ENCODE measurements at regions not wholly inside any gene's neighbourhood (a gene's known extent, or its start where the extent isn't known, plus 50 kb on each side); places are given as distances from the start of the nearest gene placed in this dataset.

DNA sequence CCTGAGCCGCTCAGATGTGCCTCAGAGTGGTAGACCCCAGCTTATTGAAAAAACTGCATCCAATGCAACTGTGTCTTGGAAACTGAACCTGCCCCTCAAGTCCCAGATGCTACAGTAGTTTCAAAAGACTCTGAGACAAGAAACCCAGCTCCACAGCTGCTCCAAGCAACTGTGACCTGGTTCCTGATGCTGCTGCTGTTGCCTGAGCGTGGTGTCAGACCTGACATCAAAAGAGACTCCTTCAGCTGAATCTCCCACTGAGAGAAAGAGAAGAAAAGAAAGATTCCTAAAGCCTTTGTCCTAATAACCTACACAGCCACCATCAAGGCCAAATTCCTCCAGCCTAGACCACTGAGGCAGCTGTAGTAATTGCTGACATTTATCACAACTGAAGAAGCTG, 630.1 kb downstream of the STIM2 start:
- no peak for DNase-seq (ENCODE audit: low read depth in 2 of 2)
- Histone ChIP-seq H3K4me3 (replicated peaks in 1 of 4; ENCODE audit: control extremely low read depth in 1 of 4, insufficient read depth in 1 of 4, low read depth in 3 of 4, low read length in 4 of 4) (no peak overlapping the region), H2AFZ (ENCODE audit: low read length) (no peak overlapping the region), H3K36me3 (ENCODE audit: control insufficient read depth, insufficient read depth, low read length) (no peaks in the 10 kb centered on the region), H3K79me2 (ENCODE audit: control insufficient read depth, insufficient read depth, low read length) (no peaks in the 10 kb centered on the region), H3K27me3 (ENCODE audit: control insufficient read depth, insufficient read depth, low read length) (no peaks in the 10 kb centered on the region), H4K20me1 (ENCODE audit: control insufficient read depth, extremely low read depth, insufficient read depth, low read length) (no peaks in the 10 kb centered on the region), H3K27ac (ENCODE audit: insufficient read depth, low read length) (no peak overlapping the region), H3K9me3 (ENCODE audit: control insufficient read depth, insufficient read depth, low read depth, low read length) (no peaks in the 10 kb centered on the region), H3K9ac (ENCODE audit: insufficient read depth, low read length) (no peak overlapping the region), H3K4me1 (ENCODE audit: control insufficient read depth, extremely low read depth, insufficient read depth, low read length) (no peaks in the 10 kb centered on the region), H3K4me2 (ENCODE audit: extremely low read depth, insufficient read depth, low read length) (no peak overlapping the region)
- TF ChIP-seq, protein P1, sequence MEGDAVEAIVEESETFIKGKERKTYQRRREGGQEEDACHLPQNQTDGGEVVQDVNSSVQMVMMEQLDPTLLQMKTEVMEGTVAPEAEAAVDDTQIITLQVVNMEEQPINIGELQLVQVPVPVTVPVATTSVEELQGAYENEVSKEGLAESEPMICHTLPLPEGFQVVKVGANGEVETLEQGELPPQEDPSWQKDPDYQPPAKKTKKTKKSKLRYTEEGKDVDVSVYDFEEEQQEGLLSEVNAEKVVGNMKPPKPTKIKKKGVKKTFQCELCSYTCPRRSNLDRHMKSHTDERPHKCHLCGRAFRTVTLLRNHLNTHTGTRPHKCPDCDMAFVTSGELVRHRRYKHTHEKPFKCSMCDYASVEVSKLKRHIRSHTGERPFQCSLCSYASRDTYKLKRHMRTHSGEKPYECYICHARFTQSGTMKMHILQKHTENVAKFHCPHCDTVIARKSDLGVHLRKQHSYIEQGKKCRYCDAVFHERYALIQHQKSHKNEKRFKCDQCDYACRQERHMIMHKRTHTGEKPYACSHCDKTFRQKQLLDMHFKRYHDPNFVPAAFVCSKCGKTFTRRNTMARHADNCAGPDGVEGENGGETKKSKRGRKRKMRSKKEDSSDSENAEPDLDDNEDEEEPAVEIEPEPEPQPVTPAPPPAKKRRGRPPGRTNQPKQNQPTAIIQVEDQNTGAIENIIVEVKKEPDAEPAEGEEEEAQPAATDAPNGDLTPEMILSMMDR (conservative IDR thresholded peaks at IDR 0.05 in 1 of 2, IDR thresholded peaks at IDR 0.05 in 1 of 2; ENCODE audit: low read depth in 1 of 2, low read length in 2 of 2), result no peak
- TF ChIP-seq EZH2 (IDR thresholded peaks at IDR 0.05; ENCODE audit: low read length, missing control alignments), result no peak

DNA sequence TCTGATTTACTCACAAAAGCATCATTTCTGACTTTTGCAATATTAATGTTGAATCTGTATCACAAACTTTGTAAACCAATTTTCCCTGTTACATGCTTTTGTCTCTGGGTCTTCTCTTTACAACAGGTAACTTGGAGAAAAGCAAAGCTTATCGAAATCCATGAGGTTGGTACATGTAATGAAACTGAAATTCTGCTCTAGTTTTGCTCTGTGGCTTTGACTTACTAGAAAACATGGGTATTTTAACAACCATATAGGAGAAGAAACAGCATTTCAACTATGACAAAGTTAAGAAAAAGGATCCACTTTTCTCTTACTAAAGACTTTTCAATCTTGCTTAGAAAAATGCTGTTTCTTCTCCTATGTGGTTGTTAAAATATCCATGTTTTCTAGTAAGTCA, 645.8 kb downstream of the STIM2 start:
- H3K27ac ChIP-seq (ENCODE audit: insufficient read depth, low read length), result no peak overlapping the region
- DNase-seq (ENCODE audit: low read depth in 2 of 2), result no peak
- no peak overlapping the region for H3K9ac ChIP-seq (ENCODE audit: insufficient read depth, low read length)
- H3K79me2 ChIP-seq (ENCODE audit: control insufficient read depth, insufficient read depth, low read length), result no peaks in the 10 kb centered on the region
- H3K4me2 ChIP-seq (ENCODE audit: extremely low read depth, insufficient read depth, low read length), result no peak overlapping the region
- H4K20me1 ChIP-seq (ENCODE audit: control insufficient read depth, extremely low read depth, insufficient read depth, low read length), result no peaks in the 10 kb centered on the region
- H3K27me3 ChIP-seq (ENCODE audit: control insufficient read depth, insufficient read depth, low read length), result no peaks in the 10 kb centered on the region
- H3K9me3 ChIP-seq (ENCODE audit: control insufficient read depth, insufficient read depth, low read depth, low read length), result no peaks in the 10 kb centered on the region
- no peaks in the 10 kb centered on the region for H3K36me3 ChIP-seq (ENCODE audit: control insufficient read depth, insufficient read depth, low read length)
- no peak for TF ChIP-seq EZH2 (IDR thresholded peaks at IDR 0.05; ENCODE audit: low read length, missing control alignments)
- TF ChIP-seq, protein P1 (conservative IDR thresholded peaks at IDR 0.05 in 1 of 2, IDR thresholded peaks at IDR 0.05 in 1 of 2; ENCODE audit: low read depth in 1 of 2, low read length in 2 of 2), result no peak
- H3K4me1 ChIP-seq (ENCODE audit: control insufficient read depth, extremely low read depth, insufficient read depth, low read length), result no peaks in the 10 kb centered on the region
- H2AFZ ChIP-seq (ENCODE audit: low read length), result no peak overlapping the region
- no peak overlapping the region for H3K4me3 ChIP-seq (replicated peaks in 1 of 4; ENCODE audit: control extremely low read depth in 1 of 4, insufficient read depth in 1 of 4, low read depth in 3 of 4, low read length in 4 of 4)

- H2AFZ ChIP-seq (ENCODE audit: low read length), result no peak overlapping the region
- no peaks in the 10 kb centered on the region for H3K9me3 ChIP-seq (ENCODE audit: control insufficient read depth, insufficient read depth, low read depth, low read length)
- no peak overlapping the region for H3K27ac ChIP-seq (ENCODE audit: insufficient read depth, low read length)
- TF ChIP-seq EZH2 (IDR thresholded peaks at IDR 0.05; ENCODE audit: low read length, missing control alignments), result no peak
- TF ChIP-seq, protein P1 (conservative IDR thresholded peaks at IDR 0.05 in 1 of 2, IDR thresholded peaks at IDR 0.05 in 1 of 2; ENCODE audit: low read depth in 1 of 2, low read length in 2 of 2), result no peak
- no peak overlapping the region for H3K4me2 ChIP-seq (ENCODE audit: extremely low read depth, insufficient read depth, low read length)
- peak in 1 of 2 donors; percentile 60 for DNase-seq (ENCODE audit: low read depth in 2 of 2)
- H3K36me3 ChIP-seq (ENCODE audit: control insufficient read depth, insufficient read depth, low read length), result no peaks in the 10 kb centered on the region
- H3K9ac ChIP-seq (ENCODE audit: insufficient read depth, low read length), result no peak overlapping the region
- no peaks in the 10 kb centered on the region for H3K4me1 ChIP-seq (ENCODE audit: control insufficient read depth, extremely low read depth, insufficient read depth, low read length)
- H3K4me3 ChIP-seq (replicated peaks in 1 of 4; ENCODE audit: control extremely low read depth in 1 of 4, insufficient read depth in 1 of 4, low read depth in 3 of 4, low read length in 4 of 4), result no peak overlapping the region
- no peaks in the 10 kb centered on the region for H3K79me2 ChIP-seq (ENCODE audit: control insufficient read depth, insufficient read depth, low read length)
- H3K27me3 ChIP-seq (ENCODE audit: control insufficient read depth, insufficient read depth, low read length), result no peaks in the 10 kb centered on the region
- no peaks in the 10 kb centered on the region for H4K20me1 ChIP-seq (ENCODE audit: control insufficient read depth, extremely low read depth, insufficient read depth, low read length)
These were observed 654.1 kb downstream of the STIM2 start for GRCh38 chr4:27514711-27515110.

Data from fibroblast of lung (primary cell).